Caco-2 (cell line): ENCODE measurements at regions not wholly inside any gene's neighbourhood (a gene's known extent, or its start where the extent isn't known, plus 50 kb on each side); places are given as distances from the start of the nearest gene placed in this dataset.

Experiments used
- BruUV-seq: library from RNA; stranded (reverse); fragments of 400-500 nt; replicated peaks from 2 replicates; lab custom pipeline; 2021; lab: Mats Ljungman, UMichigan
- CTCF ChIA-PET: fragments of 300-600 bp; sonication (Branson Sonifier 250); formaldehyde crosslinking; loops from one replicate; lab custom pipeline; 2022; ENCODE audit warnings: antibody characterized with exemption; lab: Charles Lee
- POLR2A ChIA-PET: fragments of 300-600 bp; sonication (Branson Sonifier 250); formaldehyde crosslinking; loops from one replicate; lab custom pipeline; 2022; ENCODE audit warnings: antibody characterized with exemption; lab: Charles Lee
- DNase-seq, 2 experiments: peaks; one replicate each; pipeline versions ENCODE4 v3.0.0 to v3.0.0-alpha.2; 2020 to 2022
- H3K27me3 ChIP-seq: replicated peaks from 2 replicates; pipeline ENCODE4 v1.6.0; 2011; ENCODE audit warnings: low read length; ENCODE audit not compliant: control insufficient read depth, insufficient read depth
- H3K36me3 ChIP-seq: 2 replicates; pipeline ENCODE4 v1.5.1; 2011; ENCODE audit warnings: low read length; ENCODE audit not compliant: control insufficient read depth, insufficient read depth
- H3K4me1 ChIP-seq: fragments of 250-450 bp; sonication (Bioruptor Pico); 2 replicates; pipeline ENCODE4 v1.5.1; 2020; ENCODE audit warnings: mild to moderate bottlenecking
- H3K4me3 ChIP-seq: 2 replicates; pipeline ENCODE4 v1.5.1; 2011; ENCODE audit warnings: low read depth, mild to moderate bottlenecking, control low read depth, low read length
- H3K9me3 ChIP-seq: fragments of 250-450 bp; sonication (Bioruptor Pico); 2 replicates; pipeline ENCODE4 v1.5.1; 2020; ENCODE audit warnings: mild to moderate bottlenecking, moderate library complexity
- H3K27ac Mint-ChIP-seq: one replicate; pipeline ENCODE4 v1.8.0; 2022; ENCODE audit warnings: mixed read lengths; ENCODE audit not compliant: unreplicated experiment
- H3K27me3 Mint-ChIP-seq: one replicate; pipeline ENCODE4 v1.8.0; 2022; ENCODE audit warnings: mixed read lengths; ENCODE audit not compliant: insufficient read depth, unreplicated experiment
- H3K36me3 Mint-ChIP-seq: one replicate; pipeline ENCODE4 v1.8.0; 2022; ENCODE audit warnings: mild to moderate bottlenecking, mixed read lengths; ENCODE audit not compliant: insufficient read depth, unreplicated experiment
- H3K4me1 Mint-ChIP-seq: one replicate; pipeline ENCODE4 v1.8.0; 2022; ENCODE audit warnings: low read depth, mixed read lengths; ENCODE audit not compliant: unreplicated experiment
- H3K4me3 Mint-ChIP-seq: one replicate; pipeline ENCODE4 v1.8.0; 2022; ENCODE audit warnings: mild to moderate bottlenecking, moderate library complexity, mixed read lengths; ENCODE audit not compliant: unreplicated experiment
- H3K9me3 Mint-ChIP-seq: one replicate; pipeline ENCODE4 v1.8.0; 2022; ENCODE audit warnings: mixed read lengths; ENCODE audit not compliant: unreplicated experiment
- intact Hi-C: fragments of 100-400 bp; cut with micrococcal nuclease; formaldehyde crosslinking; loops from one replicate; pipeline ENCODE4 v1.10.0; 2022; ENCODE audit not compliant: unreplicated experiment
- TF ChIP-seq, protein P1 (sequence below), 2 experiments: fragments of 200-600 bp in 1 of 2; IDR thresholded peaks; 1 replicate in 1 of 2; 2 replicates in 1 of 2; pipeline versions ENCODE4 v1.5.1 to v1.8.0; 2011 to 2022; ENCODE audit warnings: antibody characterized with exemption in 1 of 2, control low read depth in 1 of 2, inconsistent platforms in 1 of 2, low read depth in 1 of 2, low read length in 1 of 2, mild to moderate bottlenecking in 1 of 2, moderate library complexity in 1 of 2; ENCODE audit not compliant: insufficient read depth in 1 of 2, severe bottlenecking in 1 of 2, unreplicated experiment in 1 of 2

DNA sequence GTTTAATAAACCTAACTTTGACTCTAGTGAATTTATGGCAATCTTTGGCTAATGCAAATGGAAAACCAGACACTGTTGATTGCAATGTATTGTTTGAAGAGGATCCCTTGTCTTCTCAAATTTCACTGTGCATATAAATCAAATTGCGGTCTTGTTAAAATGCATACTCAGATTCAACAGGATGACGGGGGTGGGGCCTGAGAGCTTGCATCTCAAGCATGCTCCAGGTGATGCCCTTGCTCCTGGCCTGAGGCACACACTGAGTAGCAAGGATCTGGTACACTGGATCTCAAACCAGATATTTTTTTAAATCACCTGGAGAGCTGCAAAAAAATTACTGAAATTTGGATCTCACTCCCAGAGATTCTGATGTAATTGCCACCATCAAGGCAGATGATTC, 463.7 kb downstream of the DNAH5 start:
- POLR2A ChIA-PET, result no interaction called here
- CTCF ChIA-PET, result no interaction called here
- TF ChIP-seq, protein P1, sequence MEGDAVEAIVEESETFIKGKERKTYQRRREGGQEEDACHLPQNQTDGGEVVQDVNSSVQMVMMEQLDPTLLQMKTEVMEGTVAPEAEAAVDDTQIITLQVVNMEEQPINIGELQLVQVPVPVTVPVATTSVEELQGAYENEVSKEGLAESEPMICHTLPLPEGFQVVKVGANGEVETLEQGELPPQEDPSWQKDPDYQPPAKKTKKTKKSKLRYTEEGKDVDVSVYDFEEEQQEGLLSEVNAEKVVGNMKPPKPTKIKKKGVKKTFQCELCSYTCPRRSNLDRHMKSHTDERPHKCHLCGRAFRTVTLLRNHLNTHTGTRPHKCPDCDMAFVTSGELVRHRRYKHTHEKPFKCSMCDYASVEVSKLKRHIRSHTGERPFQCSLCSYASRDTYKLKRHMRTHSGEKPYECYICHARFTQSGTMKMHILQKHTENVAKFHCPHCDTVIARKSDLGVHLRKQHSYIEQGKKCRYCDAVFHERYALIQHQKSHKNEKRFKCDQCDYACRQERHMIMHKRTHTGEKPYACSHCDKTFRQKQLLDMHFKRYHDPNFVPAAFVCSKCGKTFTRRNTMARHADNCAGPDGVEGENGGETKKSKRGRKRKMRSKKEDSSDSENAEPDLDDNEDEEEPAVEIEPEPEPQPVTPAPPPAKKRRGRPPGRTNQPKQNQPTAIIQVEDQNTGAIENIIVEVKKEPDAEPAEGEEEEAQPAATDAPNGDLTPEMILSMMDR (IDR thresholded peaks at IDR 0.05; ENCODE audit: insufficient read depth in 1 of 2, low read depth in 1 of 2, low read length in 1 of 2, severe bottlenecking in 1 of 2, unreplicated experiment in 1 of 2), result no peak
- H3K27me3 Mint-ChIP-seq, result peaks cover 3% of the 10 kb centered on the region
- no peak overlapping the region for H3K4me3 Mint-ChIP-seq
- H3K9me3 Mint-ChIP-seq, result no peaks in the 10 kb centered on the region
- Histone ChIP-seq H3K4me3 (no peak overlapping the region), H3K9me3 (no peaks in the 10 kb centered on the region), H3K36me3 (no peaks in the 10 kb centered on the region), H3K27me3 (no peaks in the 10 kb centered on the region), H3K4me1 (no peaks in the 10 kb centered on the region)
- BruUV-seq, result no TSS peak
- H3K27ac Mint-ChIP-seq, result no peak overlapping the region
- DNase-seq, result no peak
- no peaks in the 10 kb centered on the region for H3K4me1 Mint-ChIP-seq
- no peaks in the 10 kb centered on the region for H3K36me3 Mint-ChIP-seq
- intact Hi-C loops, result no loop called here

DNA sequence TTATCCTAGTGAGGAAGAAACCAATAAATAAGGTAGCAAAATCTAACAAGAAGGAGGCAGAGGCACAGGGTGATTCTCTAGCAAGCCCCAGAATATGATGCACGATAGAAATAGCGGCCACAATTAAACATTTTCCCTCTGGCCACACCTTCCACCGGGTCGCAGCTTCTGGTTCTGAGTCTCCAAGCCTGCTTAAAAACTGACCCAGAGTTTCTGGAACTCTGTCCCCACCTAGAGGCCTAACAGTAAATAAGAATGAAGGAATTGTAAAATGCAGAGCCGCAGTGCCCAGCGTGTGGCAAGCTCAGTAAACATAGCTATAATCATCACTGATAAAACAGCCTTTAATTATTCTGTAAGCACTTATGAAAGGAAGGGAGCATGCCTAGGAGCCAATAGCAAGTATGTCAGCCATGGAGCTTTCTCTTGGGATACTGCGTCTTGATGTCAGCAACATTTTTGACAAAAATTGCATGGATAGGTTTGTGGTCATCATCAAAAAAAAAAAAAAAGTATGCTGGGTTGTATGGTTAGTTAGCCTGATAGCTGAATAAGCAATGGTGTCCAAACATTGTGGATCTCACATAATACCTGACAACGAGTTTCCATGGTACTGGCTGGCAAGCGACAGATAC, 465.5 kb downstream of the DNAH5 start:
- no peak overlapping the region for H3K4me3 Mint-ChIP-seq
- no peaks in the 10 kb centered on the region for H3K4me1 ChIP-seq
- no TSS peak for BruUV-seq
- TF ChIP-seq, protein P1 (IDR thresholded peaks at IDR 0.05; ENCODE audit: insufficient read depth in 1 of 2, low read depth in 1 of 2, low read length in 1 of 2, severe bottlenecking in 1 of 2, unreplicated experiment in 1 of 2), result peak; percentile 67 to 81
- H3K9me3 ChIP-seq, result no peaks in the 10 kb centered on the region
- H3K9me3 Mint-ChIP-seq, result no peaks in the 10 kb centered on the region
- H3K36me3 Mint-ChIP-seq, result no peaks in the 10 kb centered on the region
- no peak overlapping the region for H3K4me3 ChIP-seq
- DNase-seq, result peak; percentile 39 to 60
- H3K4me1 Mint-ChIP-seq, result no peaks in the 10 kb centered on the region
- H3K27me3 Mint-ChIP-seq, result peaks cover 3% of the 10 kb centered on the region
- CTCF ChIA-PET, result interaction anchor here (0.6 to 1.7 kb wide), 7 partner anchors 18 to 478 kb away, joined by 3 to 8 read pairs (median 3); no protein-coding TSS in a partner anchor
- no peaks in the 10 kb centered on the region for H3K27me3 ChIP-seq
- intact Hi-C loops, result loop anchor here (1.0 to 10.0 kb wide), 7 partner anchors 183 to 1187 kb away; no protein-coding TSS in a partner anchor
- H3K27ac Mint-ChIP-seq, result no peak overlapping the region
- H3K36me3 ChIP-seq, result no peaks in the 10 kb centered on the region
- POLR2A ChIA-PET, result no interaction called here

DNA sequence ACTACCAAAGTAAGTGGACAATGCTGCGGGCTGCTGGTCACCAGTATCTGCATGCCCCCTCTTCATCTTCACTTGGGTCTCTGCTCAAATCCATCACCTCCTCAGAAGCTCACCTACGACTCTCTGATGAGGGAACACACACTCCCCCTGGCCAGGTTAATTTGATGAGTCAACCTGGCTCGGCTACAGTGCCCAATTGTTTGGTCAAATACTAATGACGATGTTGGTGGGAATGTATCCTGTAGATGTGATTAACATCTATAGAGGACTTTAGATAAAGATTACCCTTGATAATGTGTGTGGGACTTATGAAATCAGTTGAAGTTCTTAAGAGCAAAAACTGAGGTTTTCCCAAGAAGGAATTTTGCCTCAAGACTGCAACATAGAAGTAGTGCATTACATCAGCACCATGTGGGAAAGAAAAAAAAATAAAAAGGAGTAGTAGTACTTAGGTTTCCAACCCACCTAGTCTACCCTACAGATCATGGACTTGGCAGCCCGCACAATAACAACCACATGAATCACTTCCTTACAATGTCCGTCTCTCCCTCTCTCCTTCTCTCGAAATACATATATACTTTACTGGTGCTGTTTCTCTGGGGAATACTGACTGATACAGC, 467.3 kb downstream of the DNAH5 start:
- BruUV-seq, result no TSS peak
- POLR2A ChIA-PET, result no interaction called here
- Mint-ChIP-seq H3K27me3 (no peaks in the 10 kb centered on the region), H3K4me3 (no peak overlapping the region), H3K27ac (no peak overlapping the region), H3K4me1 (no peaks in the 10 kb centered on the region), H3K36me3 (no peaks in the 10 kb centered on the region), H3K9me3 (no peaks in the 10 kb centered on the region)
- CTCF ChIA-PET, result no interaction called here
- no peaks in the 10 kb centered on the region for H3K9me3 ChIP-seq
- no peaks in the 10 kb centered on the region for H3K27me3 ChIP-seq
- intact Hi-C loops, result loop anchor here (5.0 to 10.0 kb wide), 4 partner anchors 185 to 1185 kb away; no protein-coding TSS in a partner anchor
- no peaks in the 10 kb centered on the region for H3K4me1 ChIP-seq
- TF ChIP-seq, protein P1 (IDR thresholded peaks at IDR 0.05; ENCODE audit: insufficient read depth in 1 of 2, low read depth in 1 of 2, low read length in 1 of 2, severe bottlenecking in 1 of 2, unreplicated experiment in 1 of 2), result no peak
- DNase-seq, result no peak
- H3K4me3 ChIP-seq, result no peak overlapping the region
- H3K36me3 ChIP-seq, result no peaks in the 10 kb centered on the region
